Natural killer cell (primary cell): ENCODE measurements at regions not wholly inside any gene's neighbourhood (a gene's known extent, or its start where the extent isn't known, plus 50 kb on each side); places are given as distances from the start of the nearest gene placed in this dataset.

Source experiments
- ATAC-seq, 3 donors: fragments of 150-1000 bp in 2 of 3; fragments of 200-7000 bp in 1 of 3; cut with Tn5 transposase; 1 replicate in 1 of 3; 2 replicates in 2 of 3; pipeline ENCODE4 v1.10.0; 2021; ENCODE audit warnings: mild to moderate bottlenecking in 2 of 3, moderate library complexity in 2 of 3
- DNase-seq, 2 donors: peaks; one replicate each; pipeline versions ENCODE4 v3.0.0 to v3.0.0-alpha.2; 2013 to 2021; ENCODE audit warnings: mixed read lengths in 1 of 2
- H3K27ac ChIP-seq: one replicate; pipeline ENCODE4 v1.5.1; 2013; ENCODE audit warnings: mild to moderate bottlenecking, low read length
- H3K27me3 ChIP-seq: one replicate; pipeline ENCODE4 v1.6.1; 2013; ENCODE audit warnings: low read length; ENCODE audit not compliant: control insufficient read depth, insufficient read depth
- H3K36me3 ChIP-seq: one replicate; pipeline ENCODE4 v1.6.1; 2013; ENCODE audit warnings: low read length; ENCODE audit not compliant: control insufficient read depth, insufficient read depth
- H3K4me1 ChIP-seq: one replicate; pipeline ENCODE4 v1.6.1; 2013; ENCODE audit warnings: low read length; ENCODE audit not compliant: control insufficient read depth, insufficient read depth
- H3K4me3 ChIP-seq: one replicate; pipeline ENCODE4 v1.5.1; 2013; ENCODE audit warnings: low read length
- H3K9me3 ChIP-seq: one replicate; pipeline ENCODE4 v1.6.1; 2013; ENCODE audit warnings: low read length; ENCODE audit not compliant: control insufficient read depth, insufficient read depth
- H3K27ac Mint-ChIP-seq, 2 donors: one replicate each; pipeline ENCODE4 v1.8.0; 2022; ENCODE audit warnings: mild to moderate bottlenecking in 2 of 2, mixed read lengths in 2 of 2, moderate library complexity in 1 of 2
- H3K27me3 Mint-ChIP-seq, 2 donors: one replicate each; pipeline ENCODE4 v1.8.0; 2022; ENCODE audit warnings: low read depth in 2 of 2, mixed read lengths in 2 of 2
- H3K36me3 Mint-ChIP-seq: one replicate; pipeline ENCODE4 v1.8.0; 2022; ENCODE audit warnings: mixed read lengths
- H3K4me1 Mint-ChIP-seq, 2 donors: one replicate each; pipeline ENCODE4 v1.8.0; 2022; ENCODE audit warnings: mixed read lengths in 2 of 2
- H3K4me3 Mint-ChIP-seq: one replicate; pipeline ENCODE4 v1.8.0; 2022; ENCODE audit warnings: mild to moderate bottlenecking, moderate library complexity, mixed read lengths
- H3K9me3 Mint-ChIP-seq, 2 donors: one replicate each; pipeline ENCODE4 v1.8.0; 2022; ENCODE audit warnings: mixed read lengths in 2 of 2
- CTCF ChIP-seq: fragments of 200-600 bp; IDR thresholded peaks from one replicate; pipeline ENCODE4 v1.8.0; 2022; ENCODE audit warnings: antibody characterized with exemption
- WGBS: methylation state at CpG from one replicate; pipeline ENCODE4 v1.1.7; 2013; ENCODE audit warnings: missing lambda C conversion rate; ENCODE audit not compliant: insufficient coverage; 5-methylcytosine and 5-hydroxymethylcytosine counted together
- intact Hi-C: fragments of 100-400 bp; cut with micrococcal nuclease; formaldehyde crosslinking; loops from one replicate; pipeline ENCODE4 v1.14.2; 2022

- no peaks in the 10 kb centered on the region for H3K36me3 ChIP-seq
- no peaks in the 10 kb centered on the region for H3K4me1 Mint-ChIP-seq
- H3K27me3 Mint-ChIP-seq: no peaks in the 10 kb centered on the region
- H3K9me3 ChIP-seq: no peaks in the 10 kb centered on the region
- H3K27ac ChIP-seq: no peak overlapping the region
- intact Hi-C loops: no loop called here
- no peaks in the 10 kb centered on the region for H3K4me1 ChIP-seq
- no peak for TF ChIP-seq CTCF
- H3K4me3 Mint-ChIP-seq: no peak overlapping the region
- H3K27ac Mint-ChIP-seq: no peak overlapping the region
- no peaks in the 10 kb centered on the region for H3K27me3 ChIP-seq
- H3K36me3 Mint-ChIP-seq: no peaks in the 10 kb centered on the region
- ATAC-seq (no peak), DNase-seq (no peak)
- 91% methylated on average over 3 of the region's 3 CpGs for WGBS
- H3K9me3 Mint-ChIP-seq: peaks cover 7 to 8% of the 10 kb centered on the region in 2 donors
- H3K4me3 ChIP-seq: no peak overlapping the region
Observed at GRCh38 chr14:47730296-47730695, 54.9 kb upstream of the MDGA2 start.
